ENCODE measurements at regions not wholly inside any gene's neighbourhood (a gene's known extent, or its start where the extent isn't known, plus 50 kb on each side); places are given as distances from the start of the nearest gene placed in this dataset.

DNA sequence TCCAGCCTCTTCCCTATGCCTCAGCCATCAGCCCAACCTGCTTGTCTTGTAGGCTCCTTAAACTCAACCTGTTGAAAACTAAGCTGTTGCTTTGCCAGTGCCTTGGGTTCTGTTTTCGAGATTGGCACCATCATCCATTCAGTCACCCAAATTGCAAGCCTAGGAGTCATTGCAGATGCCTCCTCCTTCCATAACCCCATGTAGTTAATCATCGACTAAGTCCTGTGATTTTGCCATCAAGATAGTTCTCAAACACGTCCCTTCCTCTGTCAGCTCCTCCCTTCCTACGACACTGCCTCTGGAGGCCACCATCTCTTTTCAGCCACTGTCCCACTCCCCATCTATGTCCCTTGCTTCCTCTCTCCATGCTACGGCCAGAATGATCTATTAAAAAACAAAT is 168.1 kb downstream of the RAB11FIP2 start:
- no peak for TF ChIP-seq POLR2A (IDR thresholded peaks at IDR 0.05)
- TF ChIP-seq, protein P1, sequence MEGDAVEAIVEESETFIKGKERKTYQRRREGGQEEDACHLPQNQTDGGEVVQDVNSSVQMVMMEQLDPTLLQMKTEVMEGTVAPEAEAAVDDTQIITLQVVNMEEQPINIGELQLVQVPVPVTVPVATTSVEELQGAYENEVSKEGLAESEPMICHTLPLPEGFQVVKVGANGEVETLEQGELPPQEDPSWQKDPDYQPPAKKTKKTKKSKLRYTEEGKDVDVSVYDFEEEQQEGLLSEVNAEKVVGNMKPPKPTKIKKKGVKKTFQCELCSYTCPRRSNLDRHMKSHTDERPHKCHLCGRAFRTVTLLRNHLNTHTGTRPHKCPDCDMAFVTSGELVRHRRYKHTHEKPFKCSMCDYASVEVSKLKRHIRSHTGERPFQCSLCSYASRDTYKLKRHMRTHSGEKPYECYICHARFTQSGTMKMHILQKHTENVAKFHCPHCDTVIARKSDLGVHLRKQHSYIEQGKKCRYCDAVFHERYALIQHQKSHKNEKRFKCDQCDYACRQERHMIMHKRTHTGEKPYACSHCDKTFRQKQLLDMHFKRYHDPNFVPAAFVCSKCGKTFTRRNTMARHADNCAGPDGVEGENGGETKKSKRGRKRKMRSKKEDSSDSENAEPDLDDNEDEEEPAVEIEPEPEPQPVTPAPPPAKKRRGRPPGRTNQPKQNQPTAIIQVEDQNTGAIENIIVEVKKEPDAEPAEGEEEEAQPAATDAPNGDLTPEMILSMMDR (IDR thresholded peaks at IDR 0.05 in 4 of 5, conservative IDR thresholded peaks at IDR 0.05 in 1 of 5): no peak

All from gastrocnemius medialis (tissue), 4 donors.